ENCODE measurements at regions not wholly inside any gene's neighbourhood (a gene's known extent, or its start where the extent isn't known, plus 50 kb on each side); places are given as distances from the start of the nearest gene placed in this dataset.

- no peak overlapping the region for H3K4me3 ChIP-seq (ENCODE audit: low read length)
- H3K36me3 ChIP-seq (ENCODE audit: control insufficient read depth, insufficient read depth, low read length): no peaks in the 10 kb centered on the region
- H3K4me1 ChIP-seq (ENCODE audit: control insufficient read depth, insufficient read depth, low read length): no peaks in the 10 kb centered on the region
- H3K4me3 Mint-ChIP-seq: no peak overlapping the region
- H3K36me3 Mint-ChIP-seq (ENCODE audit: low read depth): no peaks in the 10 kb centered on the region
- 97% methylated on average over 2 of the region's 2 CpGs; no CpG with 5 or more reads in 1 of the 2 experiments for WGBS, 2 experiments (ENCODE audit: insufficient coverage in 1 of 2, insufficient read length in 1 of 2)
- H3K9me3 Mint-ChIP-seq: peaks cover 32% of the 10 kb centered on the region
- no peak overlapping the region for H3K9ac ChIP-seq (ENCODE audit: extremely low read depth, low read length, poor library complexity, severe bottlenecking)
- H3K27ac ChIP-seq (ENCODE audit: low read depth, low read length): no peak overlapping the region
- TF ChIP-seq, protein P1, sequence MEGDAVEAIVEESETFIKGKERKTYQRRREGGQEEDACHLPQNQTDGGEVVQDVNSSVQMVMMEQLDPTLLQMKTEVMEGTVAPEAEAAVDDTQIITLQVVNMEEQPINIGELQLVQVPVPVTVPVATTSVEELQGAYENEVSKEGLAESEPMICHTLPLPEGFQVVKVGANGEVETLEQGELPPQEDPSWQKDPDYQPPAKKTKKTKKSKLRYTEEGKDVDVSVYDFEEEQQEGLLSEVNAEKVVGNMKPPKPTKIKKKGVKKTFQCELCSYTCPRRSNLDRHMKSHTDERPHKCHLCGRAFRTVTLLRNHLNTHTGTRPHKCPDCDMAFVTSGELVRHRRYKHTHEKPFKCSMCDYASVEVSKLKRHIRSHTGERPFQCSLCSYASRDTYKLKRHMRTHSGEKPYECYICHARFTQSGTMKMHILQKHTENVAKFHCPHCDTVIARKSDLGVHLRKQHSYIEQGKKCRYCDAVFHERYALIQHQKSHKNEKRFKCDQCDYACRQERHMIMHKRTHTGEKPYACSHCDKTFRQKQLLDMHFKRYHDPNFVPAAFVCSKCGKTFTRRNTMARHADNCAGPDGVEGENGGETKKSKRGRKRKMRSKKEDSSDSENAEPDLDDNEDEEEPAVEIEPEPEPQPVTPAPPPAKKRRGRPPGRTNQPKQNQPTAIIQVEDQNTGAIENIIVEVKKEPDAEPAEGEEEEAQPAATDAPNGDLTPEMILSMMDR (conservative IDR thresholded peaks at IDR 0.05): no peak
- no peaks in the 10 kb centered on the region for H3K4me1 Mint-ChIP-seq
- H3K27me3 ChIP-seq (ENCODE audit: control insufficient read depth, insufficient read depth, low read length, poor library complexity, severe bottlenecking): no peaks in the 10 kb centered on the region
- H3K27ac Mint-ChIP-seq: no peak overlapping the region
- no peaks in the 10 kb centered on the region for H3K27me3 Mint-ChIP-seq (ENCODE audit: insufficient read depth)
- no peak for DNase-seq
- H3K9me3 ChIP-seq (ENCODE audit: control insufficient read depth, low read length): peaks cover 13% of the 10 kb centered on the region
Measured at GRCh38 chr7:40945788-40946187, 757.1 kb downstream of the INHBA start.

- Histone ChIP-seq H3K9ac (ENCODE audit: extremely low read depth, low read length, poor library complexity, severe bottlenecking) (no peak overlapping the region), H3K36me3 (ENCODE audit: control insufficient read depth, insufficient read depth, low read length) (no peaks in the 10 kb centered on the region), H3K27ac (ENCODE audit: low read depth, low read length) (no peak overlapping the region), H3K4me1 (ENCODE audit: control insufficient read depth, insufficient read depth, low read length) (no peaks in the 10 kb centered on the region), H3K9me3 (ENCODE audit: control insufficient read depth, low read length) (peaks cover 13% of the 10 kb centered on the region), H3K27me3 (ENCODE audit: control insufficient read depth, insufficient read depth, low read length, poor library complexity, severe bottlenecking) (no peaks in the 10 kb centered on the region), H3K4me3 (ENCODE audit: low read length) (no peak overlapping the region)
- no peaks in the 10 kb centered on the region for H3K27me3 Mint-ChIP-seq (ENCODE audit: insufficient read depth)
- H3K9me3 Mint-ChIP-seq: peaks cover 29% of the 10 kb centered on the region
- DNase-seq: no peak
- TF ChIP-seq, protein P1 (conservative IDR thresholded peaks at IDR 0.05): no peak
- no peak overlapping the region for H3K4me3 Mint-ChIP-seq
- H3K36me3 Mint-ChIP-seq (ENCODE audit: low read depth): no peaks in the 10 kb centered on the region
- no peaks in the 10 kb centered on the region for H3K4me1 Mint-ChIP-seq
- no peak overlapping the region for H3K27ac Mint-ChIP-seq
Measured at GRCh38 chr7:40944981-40945585, 757.8 kb downstream of the INHBA start.

GRCh38 chr7:40937879-40938278, 765.0 kb downstream of the INHBA start:
- Histone ChIP-seq H3K9me3 (ENCODE audit: control insufficient read depth, low read length) (peaks cover 7% of the 10 kb centered on the region), H3K27me3 (ENCODE audit: control insufficient read depth, insufficient read depth, low read length, poor library complexity, severe bottlenecking) (no peaks in the 10 kb centered on the region), H3K36me3 (ENCODE audit: control insufficient read depth, insufficient read depth, low read length) (no peaks in the 10 kb centered on the region), H3K27ac (ENCODE audit: low read depth, low read length) (no peak overlapping the region), H3K9ac (ENCODE audit: extremely low read depth, low read length, poor library complexity, severe bottlenecking) (no peak overlapping the region), H3K4me3 (ENCODE audit: low read length) (no peak overlapping the region), H3K4me1 (ENCODE audit: control insufficient read depth, insufficient read depth, low read length) (no peaks in the 10 kb centered on the region)
- Mint-ChIP-seq H3K4me3 (no peak overlapping the region), H3K27ac (no peak overlapping the region), H3K4me1 (no peaks in the 10 kb centered on the region), H3K27me3 (ENCODE audit: insufficient read depth) (no peaks in the 10 kb centered on the region), H3K9me3 (peaks cover 6% of the 10 kb centered on the region), H3K36me3 (ENCODE audit: low read depth) (no peaks in the 10 kb centered on the region)
- TF ChIP-seq, protein P1 (conservative IDR thresholded peaks at IDR 0.05): no peak
- WGBS, 2 experiments (ENCODE audit: insufficient coverage in 1 of 2, insufficient read length in 1 of 2): 50 to 80% methylated on average over 2 of the region's 2 CpGs
- peak; percentile 68 for DNase-seq
